HEK293T (cell line): ENCODE measurements at regions not wholly inside any gene's neighbourhood (a gene's known extent, or its start where the extent isn't known, plus 50 kb on each side); places are given as distances from the start of the nearest gene placed in this dataset.

Experiments used
- ARNT ChIP-seq: fragments of 450-650 bp; IDR thresholded peaks from 2 replicates; pipeline ENCODE4 v1.6.1; 2017; ENCODE audit warnings: mild to moderate bottlenecking
- FOXK2 ChIP-seq: fragments of 450-650 bp; IDR thresholded peaks from 2 replicates; pipeline ENCODE4 v1.6.1; 2016; ENCODE audit warnings: mild to moderate bottlenecking
- FOXM1 ChIP-seq: fragments of 450-650 bp; IDR thresholded peaks from 2 replicates; pipeline ENCODE4 v1.6.1; 2017; ENCODE audit warnings: mild to moderate bottlenecking, borderline replicate concordance
- PKNOX1 ChIP-seq: fragments of 450-650 bp; IDR thresholded peaks from 2 replicates; pipeline ENCODE4 v1.6.1; 2016
- SP1 ChIP-seq: fragments of 450-650 bp; IDR thresholded peaks from 2 replicates; pipeline ENCODE4 v1.6.1; 2017
- SUZ12 ChIP-seq: fragments of 450-650 bp; IDR thresholded peaks from 2 replicates; pipeline ENCODE4 v1.6.1; 2016; ENCODE audit warnings: mild to moderate bottlenecking
- ZNF384 ChIP-seq: fragments of 450-650 bp; IDR thresholded peaks from 2 replicates; pipeline ENCODE4 v1.6.1; 2016

- no peak for TF ChIP-seq SP1
- TF ChIP-seq FOXM1: no peak
- no peak for TF ChIP-seq ARNT
- TF ChIP-seq SUZ12: no peak
- no peak for TF ChIP-seq PKNOX1
- no peak for TF ChIP-seq ZNF384
- TF ChIP-seq FOXK2: no peak
Measured at GRCh38 chr15:62929000-62929357, 113.6 kb upstream of the TPM1 start.
